Erythroblast (primary cell): ENCODE measurements at regions not wholly inside any gene's neighbourhood (a gene's known extent, or its start where the extent isn't known, plus 50 kb on each side); places are given as distances from the start of the nearest gene placed in this dataset.

Source experiments
- GATA1 ChIP-seq: IDR thresholded peaks from 2 replicates; pipeline ENCODE4 v1.6.1; 2011; ENCODE audit warnings: low read depth, mild to moderate bottlenecking, control low read depth, low read length, moderate library complexity
- POLR2A ChIP-seq: IDR thresholded peaks from 2 replicates; pipeline ENCODE4 v1.6.1; 2011; ENCODE audit warnings: mild to moderate bottlenecking, low read length

- no peak for TF ChIP-seq POLR2A
- no peak for TF ChIP-seq GATA1
Measured at GRCh38 chr17:62147284-62147683, 82.2 kb upstream of the MED13 start.
